ENCODE measurements at regions not wholly inside any gene's neighbourhood (a gene's known extent, or its start where the extent isn't known, plus 50 kb on each side); places are given as distances from the start of the nearest gene placed in this dataset.
A peak's percentile ranks its signal among the peaks of the same experiment; 100 is the strongest.
"Not testable (repeated sequence)": the region's sequence is repeated elsewhere in the genome, so short reads cannot be mapped to it uniquely, and the experiment has no call there.

- ATAC-seq (replicated peaks in 6 of 8), result no peak
- Histone ChIP-seq H3K4me1 (replicated peaks in 1 of 2) (no peaks in the 10 kb centered on the region), H3K4me3 (no peak overlapping the region), H3K27ac (no peak overlapping the region)
- in situ Hi-C loops (cut with MboI; ENCODE audit: low pct_unique_long_range_greater_than_20kb in 2 of 9, low sequenced_read_pairs in 9 of 9, unreplicated experiment in 9 of 9), result no loop called here
- 52 to 93% (median 71%) methylated on average over 1 to 4 of the region's 4 CpGs for WGBS, 10 experiments
These were observed 143.4 kb downstream of the TMEM144 start for GRCh38 chr4:158353541-158354304.

DNA sequence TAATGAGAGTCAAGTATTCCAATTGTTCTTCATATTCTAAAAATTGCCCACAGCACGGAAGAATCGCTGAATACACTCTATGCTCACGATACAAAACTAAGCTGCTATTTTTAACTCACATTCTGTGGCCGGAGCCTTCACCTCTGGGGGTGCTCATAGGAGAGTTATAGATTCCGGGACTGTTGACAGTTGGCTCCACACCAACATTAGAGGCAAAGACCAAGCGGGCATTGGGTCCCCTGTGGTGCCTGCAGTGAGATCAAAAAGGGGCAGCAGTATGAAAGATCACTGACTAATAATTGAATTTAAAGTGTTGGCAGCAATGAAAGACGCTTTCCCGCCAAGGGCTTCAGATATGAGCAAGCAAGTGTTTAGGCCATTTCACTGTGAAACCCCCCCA, 146.0 kb downstream of the TMEM144 start:
- in situ Hi-C loops (cut with MboI; ENCODE audit: low pct_unique_long_range_greater_than_20kb in 2 of 9, low sequenced_read_pairs in 9 of 9, unreplicated experiment in 9 of 9), result no loop called here
- no peaks in the 10 kb centered on the region for H3K4me1 ChIP-seq (replicated peaks in 1 of 2)
- H3K4me3 ChIP-seq, result no peak overlapping the region
- no peak overlapping the region for H3K27ac ChIP-seq
- peak in 1 of 8 experiments; percentile 27 for ATAC-seq (replicated peaks in 6 of 8)
- WGBS, 10 experiments, result 59 to 92% (median 74%) methylated on average over 1 to 8 of the region's 8 CpGs; no CpG with 5 or more reads in 3 of the 10 experiments

- H3K27ac ChIP-seq; ATAC-seq (replicated peaks in 6 of 8); in situ Hi-C loops (cut with MboI; ENCODE audit: low pct_unique_long_range_greater_than_20kb in 2 of 9, low sequenced_read_pairs in 9 of 9, unreplicated experiment in 9 of 9); H3K4me1 ChIP-seq (replicated peaks in 1 of 2); H3K4me3 ChIP-seq: not testable (repeated sequence)
- WGBS, 10 experiments, result 100% methylated on average over 3 of the region's 9 CpGs; no CpG with 5 or more reads in 9 of the 10 experiments
These were observed 153.7 kb upstream of the RXFP1 start for GRCh38 chr4:158367932-158368441.

DNA sequence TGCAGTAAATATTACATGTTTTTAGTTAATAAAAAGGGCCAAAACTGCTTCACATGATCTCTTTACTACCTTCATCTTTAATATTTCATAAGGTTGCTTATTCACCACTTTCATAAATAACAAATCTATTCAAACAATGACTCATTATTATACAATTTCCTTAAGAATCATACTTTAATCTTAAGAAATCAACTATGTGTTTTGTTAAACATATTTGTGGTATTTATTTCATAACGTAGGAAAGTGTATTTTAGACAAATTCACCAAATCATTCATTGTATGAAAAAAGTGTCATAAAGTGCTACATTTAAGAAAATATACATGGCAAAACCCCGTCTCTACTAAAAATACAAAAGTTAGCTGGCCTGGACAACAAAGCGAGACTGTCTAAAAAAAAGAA, 150.5 kb upstream of the RXFP1 start:
- in situ Hi-C loops (cut with MboI; ENCODE audit: low pct_unique_long_range_greater_than_20kb in 2 of 9, low sequenced_read_pairs in 9 of 9, unreplicated experiment in 9 of 9), result no loop called here
- WGBS, 10 experiments, result 21 to 94% (median 84%) methylated on average over 1 to 3 of the region's 3 CpGs
- H3K27ac ChIP-seq, result no peak overlapping the region
- no peak for ATAC-seq (replicated peaks in 6 of 8)
- no peaks in the 10 kb centered on the region for H3K4me1 ChIP-seq (replicated peaks in 1 of 2)
- no peak overlapping the region for H3K4me3 ChIP-seq

GRCh38 chr4:158374318-158374717, 147.4 kb upstream of the RXFP1 start:
- WGBS, 10 experiments, result 43 to 100% (median 82%) methylated on average over 1 to 4 of the region's 4 CpGs; no CpG with 5 or more reads in 2 of the 10 experiments
- Histone ChIP-seq H3K27ac (no peak overlapping the region), H3K4me3 (no peak overlapping the region), H3K4me1 (replicated peaks in 1 of 2) (no peaks in the 10 kb centered on the region)
- in situ Hi-C loops (cut with MboI; ENCODE audit: low pct_unique_long_range_greater_than_20kb in 2 of 9, low sequenced_read_pairs in 9 of 9, unreplicated experiment in 9 of 9), result no loop called here
- ATAC-seq (replicated peaks in 6 of 8), result no peak

GRCh38 chr4:158376106-158376840, 145.4 kb upstream of the RXFP1 start:
- Histone ChIP-seq H3K4me3 (no peak overlapping the region), H3K27ac (no peak overlapping the region), H3K4me1 (replicated peaks in 1 of 2) (no peaks in the 10 kb centered on the region)
- ATAC-seq (replicated peaks in 6 of 8), result peak in 1 of 8 experiments; percentile 28
- WGBS, 10 experiments, result 6 to 100% (median 63%) methylated on average over 1 to 4 of the region's 4 CpGs
- in situ Hi-C loops (cut with MboI; ENCODE audit: low pct_unique_long_range_greater_than_20kb in 2 of 9, low sequenced_read_pairs in 9 of 9, unreplicated experiment in 9 of 9), result loop anchor here in 1 of 9 experiments (25.0 kb wide), 1 partner anchor 114 kb away; no protein-coding TSS in a partner anchor

DNA sequence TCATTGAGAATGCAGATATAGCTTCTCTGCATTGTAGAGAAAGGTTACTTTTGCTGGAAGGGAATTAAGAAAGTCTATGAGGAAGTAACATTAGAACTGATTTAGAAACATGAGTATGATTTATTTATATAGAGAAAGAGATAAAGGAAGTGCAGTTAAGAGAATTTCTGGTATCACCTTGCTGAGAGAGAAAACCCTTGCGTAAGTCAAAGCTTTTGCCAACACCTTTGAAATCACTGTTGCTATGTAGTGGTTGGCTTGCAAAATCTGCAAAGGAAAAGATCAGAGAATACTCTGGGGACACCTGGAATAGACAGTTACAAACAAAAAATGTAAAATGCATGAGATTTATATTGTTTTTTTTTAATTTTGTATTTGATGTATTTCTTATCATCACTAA, 137.3 kb upstream of the RXFP1 start:
- 90 to 100% (median 100%) methylated on average over 1 of the region's 1 CpG; no CpG with 5 or more reads in 3 of the 10 experiments for WGBS, 10 experiments
- ATAC-seq (replicated peaks in 6 of 8), result no peak

GRCh38 chr4:158395343-158395742, 126.3 kb upstream of the RXFP1 start:
- no peak overlapping the region for H3K4me3 ChIP-seq
- 40 to 100% (median 67%) methylated on average over 1 to 3 of the region's 3 CpGs; no CpG with 5 or more reads in 3 of the 10 experiments for WGBS, 10 experiments
- in situ Hi-C loops (cut with MboI; ENCODE audit: low pct_unique_long_range_greater_than_20kb in 2 of 9, low sequenced_read_pairs in 9 of 9, unreplicated experiment in 9 of 9), result loop anchor here in 1 of 9 experiments (25.0 kb wide), 1 partner anchor 133 kb away; no protein-coding TSS in a partner anchor
- no peak for ATAC-seq (replicated peaks in 6 of 8)
- no peak overlapping the region for H3K27ac ChIP-seq
- H3K4me1 ChIP-seq (replicated peaks in 1 of 2), result no peaks in the 10 kb centered on the region

More for the DNA sequence above, 137.3 kb upstream of the RXFP1 start:
- Histone ChIP-seq H3K4me1 (replicated peaks in 1 of 2) (no peaks in the 10 kb centered on the region), H3K4me3 (no peak overlapping the region), H3K27ac (no peak overlapping the region)
- in situ Hi-C loops (cut with MboI; ENCODE audit: low pct_unique_long_range_greater_than_20kb in 2 of 9, low sequenced_read_pairs in 9 of 9, unreplicated experiment in 9 of 9), result loop anchor here in 1 of 9 experiments (25.0 kb wide), 1 partner anchor 122 kb away; no protein-coding TSS in a partner anchor

- in situ Hi-C loops (cut with MboI; ENCODE audit: low pct_unique_long_range_greater_than_20kb in 2 of 9, low sequenced_read_pairs in 9 of 9, unreplicated experiment in 9 of 9), result loop anchor here in 1 of 9 experiments (25.0 kb wide), 1 partner anchor 134 kb away; no protein-coding TSS in a partner anchor
- ATAC-seq (replicated peaks in 6 of 8), result no peak
- no peak overlapping the region for H3K27ac ChIP-seq
- 36 to 100% (median 79%) methylated on average over 1 to 2 of the region's 2 CpGs for WGBS, 10 experiments
- H3K4me1 ChIP-seq (replicated peaks in 1 of 2), result no peaks in the 10 kb centered on the region
- no peak overlapping the region for H3K4me3 ChIP-seq
These were observed 125.8 kb upstream of the RXFP1 start for GRCh38 chr4:158395889-158396288.

GRCh38 chr4:158397781-158398180, 123.9 kb upstream of the RXFP1 start:
- Histone ChIP-seq H3K4me1 (replicated peaks in 1 of 2) (no peaks in the 10 kb centered on the region), H3K27ac (no peak overlapping the region), H3K4me3 (no peak overlapping the region)
- in situ Hi-C loops (cut with MboI; ENCODE audit: low pct_unique_long_range_greater_than_20kb in 2 of 9, low sequenced_read_pairs in 9 of 9, unreplicated experiment in 9 of 9), result loop anchor here in 1 of 9 experiments (25.0 kb wide), 1 partner anchor 135 kb away; no protein-coding TSS in a partner anchor
- 27 to 100% (median 95%) methylated on average over 1 to 2 of the region's 2 CpGs; no CpG with 5 or more reads in 2 of the 10 experiments for WGBS, 10 experiments
- ATAC-seq (replicated peaks in 6 of 8), result no peak

DNA sequence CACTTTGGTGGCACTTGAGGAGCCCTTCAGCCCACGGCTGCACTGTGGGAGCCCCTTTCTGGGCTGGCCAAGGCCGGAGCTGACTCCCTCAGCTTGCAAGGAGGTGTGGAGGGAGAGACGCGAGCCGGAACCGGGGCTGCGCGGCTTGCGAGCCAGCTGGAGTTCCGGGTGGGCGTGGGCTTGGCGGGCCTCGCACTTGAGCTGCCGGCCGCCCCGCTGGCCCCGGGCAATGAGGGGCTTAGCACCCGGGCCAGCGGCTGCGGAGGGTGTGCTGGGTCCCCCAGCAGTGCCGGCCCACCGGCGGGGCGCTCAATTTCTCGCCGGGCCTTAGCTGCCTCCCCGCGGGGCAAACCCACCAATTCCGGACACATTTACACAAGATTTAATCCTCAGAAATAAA, 113.7 kb upstream of the RXFP1 start:
- not testable (repeated sequence) for H3K4me1 ChIP-seq (replicated peaks in 1 of 2); H3K4me3 ChIP-seq; ATAC-seq (replicated peaks in 6 of 8); H3K27ac ChIP-seq
- WGBS, 10 experiments, result 72 to 100% (median 97%) methylated on average over 1 to 18 of the region's 29 CpGs; no CpG with 5 or more reads in 3 of the 10 experiments
- in situ Hi-C loops (cut with MboI; ENCODE audit: low pct_unique_long_range_greater_than_20kb in 2 of 9, low sequenced_read_pairs in 9 of 9, unreplicated experiment in 9 of 9), result loop anchor here in 1 of 9 experiments (10.0 kb wide), 1 partner anchor 217 kb away; no protein-coding TSS in a partner anchor

- Histone ChIP-seq H3K4me3 (no peak overlapping the region), H3K4me1 (replicated peaks in 1 of 2) (no peaks in the 10 kb centered on the region), H3K27ac (no peak overlapping the region)
- peak in 2 of 8 experiments; percentile 52 to 69 for ATAC-seq (replicated peaks in 6 of 8)
- in situ Hi-C loops (cut with MboI; ENCODE audit: low pct_unique_long_range_greater_than_20kb in 2 of 9, low sequenced_read_pairs in 9 of 9, unreplicated experiment in 9 of 9), result no loop called here
- WGBS, 10 experiments, result 33 to 94% (median 72%) methylated on average over 1 to 3 of the region's 3 CpGs; no CpG with 5 or more reads in 3 of the 10 experiments
These were observed 111.4 kb upstream of the RXFP1 start for GRCh38 chr4:158410272-158410671.

DNA sequence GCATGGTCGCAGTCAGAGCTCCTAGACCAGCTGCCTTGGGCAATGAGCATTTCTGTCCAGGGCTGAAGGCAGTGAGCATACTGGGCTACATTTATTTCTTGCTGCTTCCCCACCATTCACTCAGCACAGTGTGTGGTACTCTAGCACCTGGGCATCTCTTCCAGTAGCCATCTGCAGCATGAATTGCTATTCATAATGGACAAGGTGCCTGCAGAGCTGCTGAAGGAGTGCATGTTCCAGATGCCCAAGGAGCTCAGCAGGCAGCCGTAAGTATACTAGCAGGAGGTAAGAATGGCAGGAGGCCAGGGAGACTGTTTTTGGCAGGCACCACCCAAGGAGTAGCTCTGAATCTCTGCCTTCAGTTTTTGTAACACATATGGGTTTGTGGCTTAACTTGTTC, 110.4 kb upstream of the RXFP1 start:
- no peak overlapping the region for H3K4me3 ChIP-seq
- in situ Hi-C loops (cut with MboI; ENCODE audit: low pct_unique_long_range_greater_than_20kb in 2 of 9, low sequenced_read_pairs in 9 of 9, unreplicated experiment in 9 of 9), result no loop called here
- H3K4me1 ChIP-seq (replicated peaks in 1 of 2), result no peaks in the 10 kb centered on the region
- H3K27ac ChIP-seq, result no peak overlapping the region
- ATAC-seq (replicated peaks in 6 of 8), result peak in 2 of 8 experiments; percentile 17 to 65
- WGBS, 10 experiments, result 73 to 100% (median 84%) methylated on average over 1 to 2 of the region's 2 CpGs; no CpG with 5 or more reads in 6 of the 10 experiments

Measured in motor neuron (in vitro differentiated cells).